ENCODE measurements at regions not wholly inside any gene's neighbourhood (a gene's known extent, or its start where the extent isn't known, plus 50 kb on each side); places are given as distances from the start of the nearest gene placed in this dataset.

DNA sequence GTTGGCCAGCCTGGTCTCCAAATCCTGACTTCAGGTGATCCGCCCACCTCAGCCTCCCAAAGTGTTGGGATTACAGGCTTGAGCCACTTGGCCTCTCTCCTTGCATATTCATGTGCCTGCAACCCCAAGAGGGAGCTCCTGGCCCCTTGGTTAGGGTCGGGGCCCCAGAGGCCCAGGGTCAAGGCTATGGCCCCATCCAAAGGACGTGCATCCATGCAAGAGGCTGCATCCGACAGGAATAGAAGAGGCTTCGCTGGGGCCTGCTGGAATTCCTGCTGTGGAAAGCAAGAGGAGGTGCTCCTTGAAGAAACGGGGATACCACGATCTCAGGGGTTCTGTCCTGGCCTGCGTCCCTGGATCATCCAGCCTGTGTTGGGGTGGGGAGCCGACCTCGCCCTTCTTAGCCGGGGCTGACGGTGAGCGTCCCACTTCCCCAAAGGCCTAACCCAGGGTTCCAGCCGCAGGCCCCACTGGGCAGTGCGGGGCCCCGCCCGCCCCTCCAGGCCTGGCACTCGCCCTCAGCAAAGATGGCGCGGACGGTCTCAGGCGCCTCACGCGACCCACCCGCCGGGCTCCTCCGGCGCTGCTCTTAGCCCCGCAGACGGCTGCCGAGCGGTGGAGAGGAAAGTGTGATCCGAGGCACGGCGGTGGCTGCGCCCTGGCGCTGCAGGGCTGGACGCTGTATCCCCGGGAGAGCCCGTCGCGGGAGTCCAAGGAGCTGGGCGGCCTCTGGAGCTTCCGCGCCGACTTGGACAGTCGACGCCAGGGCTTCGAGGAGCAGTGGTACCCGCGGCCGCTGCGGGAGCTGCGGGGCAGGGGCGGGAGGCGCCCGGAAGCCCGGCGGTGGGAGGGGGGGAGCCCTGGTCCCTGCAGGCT, 54.7 kb downstream of the ZNF727 start:
- no peak for DNase-seq

DNA sequence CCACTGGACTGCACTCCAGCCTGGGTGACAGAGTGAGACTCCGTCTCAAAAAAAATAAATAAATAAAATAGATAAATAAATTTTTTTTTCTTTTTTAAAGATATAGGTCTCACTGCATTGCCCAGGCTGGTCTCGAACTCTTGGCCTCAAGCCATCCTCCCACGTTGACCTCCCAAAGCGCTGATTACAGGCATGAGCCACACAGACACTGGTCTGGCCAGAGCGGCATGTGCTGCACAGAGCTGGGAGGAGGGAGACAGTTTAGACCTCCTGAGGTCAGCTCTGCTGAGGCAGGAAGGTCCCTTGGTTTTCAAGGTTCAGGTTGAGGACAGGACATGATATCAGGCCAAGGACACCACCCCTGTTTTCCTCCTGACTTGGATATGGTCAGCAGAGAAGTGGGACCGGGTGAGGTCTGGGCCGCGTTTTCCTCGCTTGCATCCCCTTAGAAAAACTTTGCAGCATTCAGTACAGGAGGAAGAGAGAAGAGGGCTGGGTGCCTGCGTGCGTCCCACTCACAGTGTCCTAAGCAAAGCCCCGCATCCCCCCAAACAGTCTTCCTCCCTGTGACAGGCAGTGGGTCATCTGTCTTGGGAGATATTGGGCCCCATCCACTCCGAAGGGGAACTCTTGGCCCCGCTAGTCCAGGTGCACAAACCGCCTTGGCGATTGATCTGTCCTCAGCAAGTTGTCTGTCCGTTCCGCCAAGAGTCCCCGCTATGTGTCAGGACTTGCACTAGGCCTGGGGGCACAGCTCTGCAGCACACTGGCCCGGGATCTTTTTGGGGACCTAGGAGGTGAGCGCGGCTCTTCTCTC, 56.1 kb downstream of the ZNF727 start:
- peak; percentile 12 for DNase-seq

- no peak for DNase-seq
Measured at GRCh38 chr7:64101943-64102655, 56.9 kb downstream of the ZNF727 start.

GRCh38 chr7:64102656-64103400, 57.6 kb downstream of the ZNF727 start:
- no peak for DNase-seq

DNA sequence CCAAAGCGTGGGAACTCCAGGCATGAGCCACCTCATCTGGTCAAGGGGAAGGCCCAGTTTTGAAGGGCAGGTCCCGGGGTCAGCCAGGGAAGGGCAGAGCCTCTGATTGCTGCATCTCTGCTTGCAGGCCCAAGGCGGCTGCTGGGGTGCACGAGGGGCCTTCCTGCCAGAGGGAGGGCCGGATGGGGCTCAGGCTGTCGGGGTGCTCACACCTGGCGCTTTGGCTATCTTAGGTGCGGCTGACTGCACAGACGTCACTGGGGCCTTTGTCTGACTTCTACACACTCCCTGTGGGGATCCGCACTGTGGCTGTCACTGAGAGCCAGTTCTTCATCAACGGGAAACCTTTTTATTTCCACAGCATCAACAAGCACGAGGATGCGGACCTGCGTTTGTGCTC, 68.7 kb downstream of the ZNF727 start:
- DNase-seq, result no peak

DNA sequence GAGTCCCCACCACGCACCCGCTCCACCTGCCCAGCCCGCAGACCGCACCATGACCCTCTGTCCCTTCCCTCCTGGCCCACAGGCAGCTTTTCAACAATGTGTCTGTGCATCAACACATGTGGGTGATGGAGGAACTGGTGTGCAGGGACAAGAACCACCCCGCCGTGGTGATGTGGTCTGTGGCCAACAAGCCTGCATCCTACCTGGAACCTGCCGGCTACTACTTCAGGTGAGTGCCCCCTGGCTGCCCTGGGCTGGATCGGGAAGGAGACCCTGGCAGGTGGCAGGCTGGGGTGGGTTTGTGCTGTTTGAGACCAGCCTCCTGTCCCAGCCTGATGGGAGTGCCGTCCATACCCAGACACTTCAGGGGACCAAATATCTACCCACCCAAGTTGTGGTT, 69.6 kb downstream of the ZNF727 start:
- DNase-seq, result no peak

GRCh38 chr7:64131696-64132095, 75.3 kb upstream of the ZNF735 start:
- DNase-seq, result no peak
